Endothelial cell of umbilical vein (primary cell): ENCODE measurements at regions not wholly inside any gene's neighbourhood (a gene's known extent, or its start where the extent isn't known, plus 50 kb on each side); places are given as distances from the start of the nearest gene placed in this dataset.

Experiments
- BruUV-seq: library from RNA; stranded (reverse); fragments of 400-500 nt; replicated peaks from 2 replicates; lab custom pipeline; 2021; lab: Mats Ljungman, UMichigan
- CTCF ChIA-PET: fragments of 300-600, 350-600 bp; sonication (Branson Sonifier 250); formaldehyde crosslinking; loops from one replicate; lab custom pipeline; 2021; ENCODE audit warnings: antibody characterized with exemption, inconsistent platforms; lab: Charles Lee
- POLR2A ChIA-PET: fragments of 300-600, 350-600 bp; sonication (Branson Sonifier 250); formaldehyde crosslinking; loops from one replicate; lab custom pipeline; 2021; ENCODE audit warnings: antibody characterized with exemption, inconsistent platforms; lab: Charles Lee
- DNase-seq: peaks from one replicate; pipeline ENCODE4 v3.0.0-alpha.2; 2011; ENCODE audit warnings: low read depth, low spot score
- FAIRE-seq: peaks from 2 replicates; lab custom pipeline; 2011; peaks lifted over from hg19 to GRCh38; lab: Jason Lieb, UNC
- H2AFZ ChIP-seq: 2 replicates; pipeline ENCODE4 v1.6.0; 2012; ENCODE audit warnings: low read depth, low read length, control low read depth, inconsistent platforms
- H3K27ac ChIP-seq: 2 replicates; pipeline ENCODE4 v1.5.1; 2011; ENCODE audit warnings: low read depth, mild to moderate bottlenecking, control low read depth, low read length, moderate library complexity; ENCODE audit not compliant: insufficient read depth
- H3K27me3 ChIP-seq, 2 experiments: 2 replicates each; pipeline versions ENCODE4 v1.6.0 to v1.6.1; 2011; ENCODE audit warnings: low read length in 2 of 2, mixed read lengths in 1 of 2; ENCODE audit not compliant: control insufficient read depth in 2 of 2, insufficient read depth in 2 of 2
- H3K36me3 ChIP-seq, 2 experiments: 2 replicates in 1 of 2; 3 replicates in 1 of 2; pipeline ENCODE4 v1.5.1; 2011; ENCODE audit warnings: low read length in 2 of 2, mild to moderate bottlenecking in 1 of 2, moderate library complexity in 1 of 2; ENCODE audit not compliant: control insufficient read depth in 2 of 2, insufficient read depth in 2 of 2; ENCODE audit errors: extremely low read depth in 1 of 2
- H3K4me1 ChIP-seq: 3 replicates; pipeline ENCODE4 v1.5.1; 2011; ENCODE audit warnings: mild to moderate bottlenecking, low read length; ENCODE audit not compliant: control insufficient read depth, insufficient read depth; ENCODE audit errors: extremely low read depth
- H3K4me2 ChIP-seq: 2 replicates; pipeline ENCODE4 v1.6.1; 2011; ENCODE audit warnings: low read length, control low read depth, mixed read lengths; ENCODE audit not compliant: insufficient read depth
- H3K4me3 ChIP-seq, 3 experiments: fragments of 200-600 bp in 1 of 3; sonication (generic), shearing (Covaris generic) in 1 of 3; replicated peaks in 1 of 3; 2 replicates each; pipeline ENCODE4 v1.5.1; 2011 to 2016; ENCODE audit warnings: control low read depth in 3 of 3, low read length in 3 of 3, mild to moderate bottlenecking in 2 of 3, inconsistent platforms in 1 of 3, low read depth in 1 of 3, moderate library complexity in 1 of 3; ENCODE audit not compliant: insufficient read depth in 1 of 3
- H3K79me2 ChIP-seq: 2 replicates; pipeline ENCODE4 v1.6.0; 2012; ENCODE audit warnings: low read length, inconsistent platforms; ENCODE audit not compliant: control insufficient read depth, insufficient read depth
- H3K9ac ChIP-seq: replicated peaks from 2 replicates; pipeline ENCODE3; 2011; ENCODE audit warnings: low read length, control low read depth; ENCODE audit not compliant: insufficient read depth; ENCODE audit errors: extremely low read depth
- H3K9me1 ChIP-seq: replicated peaks from 3 replicates; pipeline ENCODE4 v1.6.0; 2011; ENCODE audit warnings: mild to moderate bottlenecking, low read length; ENCODE audit not compliant: control insufficient read depth, insufficient read depth; ENCODE audit errors: extremely low read depth
- H3K9me3 ChIP-seq: replicated peaks from 2 replicates; pipeline ENCODE4 v1.5.1; 2012; ENCODE audit warnings: low read length, inconsistent platforms; ENCODE audit not compliant: control insufficient read depth, insufficient read depth
- H4K20me1 ChIP-seq: replicated peaks from 2 replicates; pipeline ENCODE3; 2011; ENCODE audit warnings: mild to moderate bottlenecking, low read length; ENCODE audit not compliant: control insufficient read depth, insufficient read depth; ENCODE audit errors: extremely low read depth
- EZH2 ChIP-seq: IDR thresholded peaks from 2 replicates; pipeline ENCODE4 v1.6.1; 2012; ENCODE audit warnings: borderline replicate concordance, low read depth, mild to moderate bottlenecking, moderate library complexity, low read length, inconsistent platforms; ENCODE audit not compliant: severe bottlenecking
- GATA2 ChIP-seq: IDR thresholded peaks from 2 replicates; pipeline ENCODE4 v1.7.0; 2011; ENCODE audit warnings: low read depth, mild to moderate bottlenecking, moderate library complexity, mixed read lengths, low read length; ENCODE audit not compliant: insufficient read length, insufficient read depth
- JUN ChIP-seq: IDR thresholded peaks from 2 replicates; pipeline ENCODE4 v1.6.1; 2011; ENCODE audit warnings: borderline replicate concordance, low read depth; ENCODE audit not compliant: insufficient read length, insufficient read depth
- MAX ChIP-seq: IDR thresholded peaks from 2 replicates; pipeline ENCODE4 v1.6.1; 2011; ENCODE audit not compliant: insufficient read depth, insufficient read length
- MYC ChIP-seq: IDR thresholded peaks from one replicate; pipeline ENCODE4 v1.6.1; 2011; ENCODE audit warnings: mild to moderate bottlenecking, low read depth, low read length
- POLR2A ChIP-seq: IDR thresholded peaks from 2 replicates; pipeline ENCODE4 v1.6.1; 2012; ENCODE audit warnings: low read depth, mild to moderate bottlenecking, control low read depth, low read length
- POLR2AphosphoS5 ChIP-seq: IDR thresholded peaks from 2 replicates; pipeline ENCODE4 v1.6.1; 2012; ENCODE audit warnings: low read depth, mild to moderate bottlenecking, control low read depth, low read length, moderate library complexity; ENCODE audit not compliant: insufficient read depth
- dilution Hi-C: fragments of 300-500 bp; cut with MboI; formaldehyde crosslinking; loops from one replicate; pipeline ENCODE4 v1.15.0; 2019; ENCODE audit warnings: low sequenced_read_pairs; ENCODE audit not compliant: extremely low pct_ligation_motif_present
- intact Hi-C: fragments of 100-400 bp; cut with micrococcal nuclease; formaldehyde crosslinking; loops from one replicate; pipeline ENCODE4 v1.10.0; 2022
- TF ChIP-seq, protein P1 (sequence below), 2 donors: IDR thresholded peaks; 1 replicate in 1 of 2; 2 replicates in 1 of 2; pipeline ENCODE4 v1.5.1; 2011; ENCODE audit warnings: low read length in 2 of 2, mild to moderate bottlenecking in 2 of 2, moderate library complexity in 2 of 2, control low read depth in 1 of 2, inconsistent platforms in 1 of 2, low read depth in 1 of 2; ENCODE audit not compliant: insufficient read depth in 1 of 2; ENCODE audit errors: extremely low read depth in 1 of 2

DNA sequence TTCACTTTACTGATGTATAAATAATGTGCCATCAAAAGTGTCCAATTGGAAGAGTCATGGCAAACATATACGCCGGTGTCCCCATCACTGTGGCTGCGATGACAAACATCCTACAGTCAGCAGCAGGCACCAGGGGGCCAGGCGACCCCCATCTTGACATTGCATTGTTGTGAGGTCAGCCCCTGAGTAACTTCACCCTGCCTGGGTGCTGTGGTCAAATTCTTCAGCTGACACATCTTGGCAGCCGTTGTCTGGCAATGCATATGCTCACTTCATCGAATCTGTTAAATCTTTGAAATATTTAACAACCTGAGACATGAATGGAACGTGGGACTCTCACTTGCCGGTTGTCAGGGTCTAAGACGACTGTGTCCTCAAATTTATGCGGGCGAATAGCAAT is 430.9 kb downstream of the BRD1 start:
- peaks cover 4% of the 10 kb centered on the region for H3K9me3 ChIP-seq
- H3K4me1 ChIP-seq, result no peaks in the 10 kb centered on the region
- H3K27me3 ChIP-seq, result no peaks in the 10 kb centered on the region
- no peaks in the 10 kb centered on the region for H3K9me1 ChIP-seq
- dilution Hi-C loops, result no loop called here
- no TSS peak for BruUV-seq
- H3K4me2 ChIP-seq, result no peak overlapping the region
- no peak for TF ChIP-seq JUN
- TF ChIP-seq, protein P1, sequence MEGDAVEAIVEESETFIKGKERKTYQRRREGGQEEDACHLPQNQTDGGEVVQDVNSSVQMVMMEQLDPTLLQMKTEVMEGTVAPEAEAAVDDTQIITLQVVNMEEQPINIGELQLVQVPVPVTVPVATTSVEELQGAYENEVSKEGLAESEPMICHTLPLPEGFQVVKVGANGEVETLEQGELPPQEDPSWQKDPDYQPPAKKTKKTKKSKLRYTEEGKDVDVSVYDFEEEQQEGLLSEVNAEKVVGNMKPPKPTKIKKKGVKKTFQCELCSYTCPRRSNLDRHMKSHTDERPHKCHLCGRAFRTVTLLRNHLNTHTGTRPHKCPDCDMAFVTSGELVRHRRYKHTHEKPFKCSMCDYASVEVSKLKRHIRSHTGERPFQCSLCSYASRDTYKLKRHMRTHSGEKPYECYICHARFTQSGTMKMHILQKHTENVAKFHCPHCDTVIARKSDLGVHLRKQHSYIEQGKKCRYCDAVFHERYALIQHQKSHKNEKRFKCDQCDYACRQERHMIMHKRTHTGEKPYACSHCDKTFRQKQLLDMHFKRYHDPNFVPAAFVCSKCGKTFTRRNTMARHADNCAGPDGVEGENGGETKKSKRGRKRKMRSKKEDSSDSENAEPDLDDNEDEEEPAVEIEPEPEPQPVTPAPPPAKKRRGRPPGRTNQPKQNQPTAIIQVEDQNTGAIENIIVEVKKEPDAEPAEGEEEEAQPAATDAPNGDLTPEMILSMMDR (IDR thresholded peaks at IDR 0.05; ENCODE audit: extremely low read depth in 1 of 2, insufficient read depth in 1 of 2, low read depth in 1 of 2, low read length in 2 of 2), result no peak
- no peak for TF ChIP-seq GATA2
- no peak for TF ChIP-seq MAX
- TF ChIP-seq POLR2AphosphoS5, result no peak
- no peak for TF ChIP-seq POLR2A
- TF ChIP-seq EZH2, result no peak
- no peak for TF ChIP-seq MYC
- H3K79me2 ChIP-seq, result no peaks in the 10 kb centered on the region
- no peaks in the 10 kb centered on the region for H4K20me1 ChIP-seq
- H3K36me3 ChIP-seq, result no peaks in the 10 kb centered on the region
- FAIRE-seq, result no peak
- H2AFZ ChIP-seq, result no peak overlapping the region
- intact Hi-C loops, result no loop called here
- ChIA-PET CTCF (no interaction called here), POLR2A (no interaction called here)
- no peak for DNase-seq
- no peak overlapping the region for H3K27ac ChIP-seq
- no peak overlapping the region for H3K4me3 ChIP-seq
- H3K9ac ChIP-seq, result no peak overlapping the region
